HG03520 (cell line): ENCODE measurements at regions not wholly inside any gene's neighbourhood (a gene's known extent, or its start where the extent isn't known, plus 50 kb on each side); places are given as distances from the start of the nearest gene placed in this dataset.

Experiments
- ATAC-seq: cut with Tn5 transposase; IDR thresholded peaks from one replicate; pipeline ENCODE4 v1.9.1; 2021; ENCODE audit warnings: mild to moderate bottlenecking, moderate library complexity; ENCODE audit not compliant: unreplicated experiment

DNA sequence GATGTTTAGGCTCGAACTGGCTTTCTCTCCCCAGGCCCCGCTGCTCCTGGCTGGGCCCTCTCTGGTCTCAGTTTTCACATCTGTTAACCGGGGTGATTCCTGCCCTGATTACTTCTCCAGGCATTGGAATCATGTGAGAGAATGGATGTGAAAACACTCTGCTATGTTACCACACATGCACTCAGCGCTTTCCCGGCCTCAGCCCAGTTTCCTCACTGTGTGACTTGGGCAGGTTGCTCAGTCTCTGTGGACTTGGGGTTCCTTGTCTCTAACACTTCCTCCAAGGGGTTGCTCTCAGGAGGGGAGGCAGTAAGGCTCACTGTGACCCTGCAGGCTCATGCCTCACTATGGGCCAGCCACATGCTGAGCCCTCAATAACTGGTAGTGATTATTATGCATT lies 230.4 kb upstream of the HS6ST1 start:
- ATAC-seq, result no peak

DNA sequence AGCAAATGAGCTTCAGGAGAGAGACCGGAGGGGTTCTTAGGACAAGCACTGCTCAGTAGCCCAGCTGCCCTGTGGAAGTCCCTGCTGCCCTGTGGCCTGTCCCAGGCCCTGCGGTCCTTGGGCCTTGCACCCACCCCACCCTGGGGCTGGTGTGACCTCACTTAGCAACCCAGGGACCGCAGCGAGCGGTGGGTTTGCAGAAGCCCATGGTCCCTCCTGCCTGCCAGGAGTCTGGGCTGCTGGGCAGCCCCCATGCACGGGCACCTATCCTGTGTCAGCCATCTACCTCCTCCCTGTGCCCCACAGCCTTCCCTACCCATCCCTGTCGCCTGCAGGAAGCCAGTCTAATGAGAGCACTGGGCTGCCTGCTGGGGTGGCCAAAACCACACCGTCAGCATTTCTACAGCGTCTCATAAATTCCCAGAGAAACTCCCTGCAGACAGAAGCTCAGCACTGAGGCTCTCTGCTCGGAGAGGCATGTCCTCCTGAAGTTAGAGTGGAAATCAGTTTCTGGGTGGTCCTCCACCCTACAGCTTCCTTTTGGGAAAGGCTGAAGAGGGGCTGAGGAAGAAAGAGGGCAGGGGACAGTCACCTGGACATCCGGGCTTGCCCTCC lies 231.1 kb upstream of the HS6ST1 start:
- ATAC-seq, result no peak

DNA sequence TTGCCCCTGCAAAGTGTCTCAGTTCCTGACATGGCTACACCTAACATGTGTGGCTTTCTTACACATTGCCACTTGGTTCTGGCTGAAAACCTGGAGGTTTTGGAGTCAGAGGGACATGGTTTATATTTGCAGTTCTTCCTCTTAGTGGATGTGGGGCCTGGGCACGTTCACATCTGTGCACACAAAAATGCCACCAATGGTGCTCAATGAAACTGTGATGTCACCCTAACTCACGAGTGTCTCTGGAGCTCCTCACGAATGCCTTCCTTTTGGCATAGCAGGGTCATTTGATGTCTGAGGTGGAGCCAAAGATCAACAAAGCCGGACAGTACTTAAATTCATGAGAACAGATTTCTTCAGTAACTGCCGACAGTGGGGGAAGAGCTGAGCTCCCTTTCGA lies 231.7 kb upstream of the HS6ST1 start:
- ATAC-seq, result no peak

DNA sequence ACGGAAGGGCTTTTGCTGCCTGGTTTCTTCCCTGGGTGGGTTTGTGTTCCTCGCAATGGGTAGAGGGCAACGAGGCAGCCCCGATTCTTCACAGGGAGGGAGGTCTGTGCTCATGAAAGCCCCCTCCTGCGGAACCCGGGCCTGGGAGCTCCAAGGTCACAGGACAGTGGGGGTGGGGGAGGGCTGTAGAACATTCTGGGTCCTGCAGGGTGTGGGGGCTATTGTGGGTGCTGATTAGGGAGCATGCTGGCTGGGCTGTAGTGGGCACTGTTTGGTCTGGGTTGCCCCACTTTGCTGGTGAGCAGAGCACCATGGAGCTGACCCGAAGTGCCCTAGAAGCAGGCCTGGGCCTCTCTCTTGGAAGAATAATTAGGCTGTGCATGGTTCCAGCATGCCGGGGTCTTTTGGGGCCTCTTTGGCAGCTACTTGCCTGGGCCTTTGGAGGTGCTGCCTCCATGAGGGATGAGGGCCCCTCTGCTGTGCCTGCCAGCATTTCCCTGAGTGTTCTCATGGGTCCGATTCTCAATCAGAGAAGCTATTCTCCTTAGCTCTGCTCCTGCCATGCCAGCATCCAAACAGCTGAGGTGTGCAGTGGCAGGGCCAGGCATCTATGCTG lies 232.2 kb upstream of the HS6ST1 start:
- ATAC-seq, result no peak

DNA sequence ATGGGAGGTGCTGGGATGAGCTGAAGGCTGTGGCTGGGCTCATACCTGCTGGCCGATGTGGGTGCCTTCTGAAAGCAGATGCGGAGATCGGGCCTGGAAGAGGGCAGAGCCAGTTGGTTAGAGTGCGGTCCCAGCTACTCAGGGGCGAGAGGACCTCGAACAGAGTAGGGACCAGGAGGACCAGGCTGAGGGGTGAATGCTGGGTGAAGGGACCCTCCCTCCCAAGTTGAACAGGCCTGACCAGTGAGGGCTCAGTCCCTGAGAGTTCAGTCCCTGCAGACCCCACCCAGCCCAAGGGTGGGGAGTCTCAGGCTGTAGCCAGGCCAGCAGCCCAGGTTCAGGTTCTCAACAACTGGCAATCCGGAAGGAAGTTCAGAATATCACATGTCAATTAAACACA lies 232.8 kb upstream of the HS6ST1 start:
- ATAC-seq, result no peak

DNA sequence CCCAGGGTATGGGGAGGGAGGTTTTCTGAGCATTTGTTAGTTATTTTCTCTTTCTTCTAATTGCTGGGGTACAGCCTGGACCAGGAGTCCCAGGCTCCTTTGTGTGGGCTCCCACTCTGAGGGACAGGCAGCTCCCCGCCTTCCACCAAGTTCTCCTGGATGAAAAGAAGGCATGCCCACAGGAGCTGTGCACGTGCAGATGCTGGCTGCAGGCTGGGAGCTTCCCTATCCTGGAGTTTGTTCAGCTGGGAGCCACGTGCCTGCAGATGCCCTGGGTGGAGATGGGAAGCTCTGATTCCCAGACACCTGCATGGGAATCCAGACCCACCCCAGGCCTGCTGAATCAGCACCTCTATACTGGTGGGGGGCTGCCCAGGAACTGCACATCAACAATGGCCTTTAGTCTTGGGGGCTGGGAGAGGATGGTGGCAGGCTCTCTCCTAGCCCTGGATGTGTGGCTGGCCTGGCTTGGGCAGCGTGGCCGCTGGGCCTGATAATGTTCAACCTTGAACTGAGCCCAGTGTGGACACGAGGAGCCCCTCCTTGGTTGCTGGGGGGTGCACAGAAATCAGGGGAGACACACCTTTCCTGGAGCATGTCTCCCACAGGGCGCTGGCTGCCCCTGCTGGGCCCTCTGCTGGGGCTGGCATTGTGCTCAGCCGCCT lies 233.6 kb upstream of the HS6ST1 start:
- ATAC-seq, result no peak

DNA sequence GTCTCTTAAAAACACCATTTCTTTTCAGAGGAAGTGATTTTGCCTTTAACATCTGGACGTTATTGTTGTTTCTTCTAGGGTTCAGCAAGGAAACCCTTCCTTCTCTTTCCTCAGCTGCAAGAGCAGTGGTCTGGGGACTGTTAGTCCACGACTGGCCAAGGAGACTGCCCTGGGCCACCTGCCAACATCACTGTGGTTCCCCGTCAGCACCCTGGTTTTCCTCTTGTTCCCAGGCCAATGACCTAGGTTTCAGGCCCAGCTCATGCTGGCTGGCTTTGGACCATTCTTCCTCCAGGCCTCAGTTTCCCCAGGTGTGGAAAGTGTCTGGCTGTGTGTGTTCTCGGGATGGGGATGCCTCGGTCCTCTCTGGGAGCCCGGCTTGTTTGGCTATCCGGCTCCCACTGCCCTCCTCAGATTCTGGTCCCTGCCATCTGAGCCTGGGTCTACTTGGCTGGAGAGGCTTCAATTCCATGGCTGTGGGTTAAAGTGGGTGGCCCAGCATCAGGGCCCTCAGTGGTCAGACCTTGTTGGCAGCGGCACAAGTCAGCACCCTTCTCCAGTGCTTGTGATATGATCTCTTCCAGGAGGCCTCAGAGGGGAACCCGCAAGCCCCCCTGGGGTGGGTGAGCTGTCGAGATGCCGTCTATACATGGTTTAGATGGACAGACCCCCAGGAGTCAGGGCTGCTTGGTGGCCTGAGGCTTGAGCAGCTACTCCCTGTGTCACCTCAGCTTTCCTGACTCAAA lies 234.3 kb upstream of the HS6ST1 start:
- no peak for ATAC-seq

DNA sequence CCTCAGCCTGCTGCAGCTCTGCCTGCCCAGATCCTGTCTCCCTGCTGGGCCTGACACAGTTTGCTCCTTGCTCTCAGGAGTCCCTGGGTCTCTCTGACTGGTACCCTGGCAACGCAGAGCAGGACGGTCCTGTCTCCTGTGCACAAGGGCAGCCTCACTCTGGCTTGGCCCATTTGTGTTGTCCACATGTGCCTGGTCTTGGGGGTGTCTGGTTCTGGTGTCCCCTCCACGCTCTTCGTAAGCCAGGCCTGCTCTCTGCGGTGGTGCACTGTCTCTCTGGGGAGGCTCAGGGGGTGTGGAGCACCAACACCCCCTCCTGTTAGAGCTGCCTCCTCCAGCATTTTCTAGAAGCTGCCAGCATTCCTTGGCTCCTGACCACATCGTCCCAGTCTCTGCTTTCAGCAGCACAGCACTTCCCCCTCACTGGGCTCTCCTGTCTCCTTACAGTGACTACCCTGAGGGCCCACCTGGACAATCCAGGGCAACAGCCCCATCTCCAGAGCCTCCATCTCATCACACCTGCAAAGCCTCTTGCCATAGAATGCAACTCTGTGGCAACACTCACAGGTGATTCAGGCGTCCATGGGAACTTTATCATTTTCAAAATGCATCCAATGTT lies 235.6 kb upstream of the HS6ST1 start:
- ATAC-seq, result no peak

DNA sequence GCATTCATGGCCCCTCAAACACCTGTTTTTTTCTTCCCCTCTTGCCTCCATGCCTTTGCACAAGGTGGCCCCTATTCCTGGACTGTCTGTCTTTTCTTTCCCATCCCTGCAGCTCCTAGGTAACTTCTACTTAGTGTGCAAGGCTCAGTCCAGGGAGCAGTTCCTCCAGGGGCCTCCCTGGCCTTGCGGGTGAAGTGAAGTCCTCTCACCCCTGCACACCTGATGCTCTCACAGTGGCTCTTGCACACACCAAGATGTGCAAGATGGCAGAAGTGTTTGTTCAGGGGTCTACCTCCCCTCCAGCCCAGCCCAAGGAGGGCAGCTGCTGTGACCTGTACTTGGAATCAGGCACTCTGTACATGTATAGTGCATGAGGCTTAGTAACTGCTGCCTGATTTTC lies 236.8 kb upstream of the HS6ST1 start:
- no peak for ATAC-seq

DNA sequence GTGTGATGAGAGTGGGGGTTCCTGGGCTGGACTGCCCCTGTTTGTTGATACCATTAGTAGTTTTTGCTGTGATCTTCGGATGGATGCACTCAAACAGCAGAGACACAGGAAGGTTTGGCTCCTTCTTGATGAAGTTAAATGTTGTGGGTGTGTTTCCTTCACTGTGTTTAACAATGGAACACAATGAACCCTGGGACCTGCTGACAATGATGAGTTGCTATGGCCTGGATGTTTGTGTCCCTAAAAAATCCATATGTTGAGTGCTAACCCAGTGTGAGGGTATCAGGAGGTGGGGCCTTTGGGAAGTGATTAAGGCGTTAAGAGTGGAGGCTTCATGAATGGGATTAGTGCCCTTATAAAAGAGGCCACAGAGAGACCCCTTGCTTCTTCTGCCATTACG lies 237.4 kb upstream of the HS6ST1 start:
- no peak for ATAC-seq

DNA sequence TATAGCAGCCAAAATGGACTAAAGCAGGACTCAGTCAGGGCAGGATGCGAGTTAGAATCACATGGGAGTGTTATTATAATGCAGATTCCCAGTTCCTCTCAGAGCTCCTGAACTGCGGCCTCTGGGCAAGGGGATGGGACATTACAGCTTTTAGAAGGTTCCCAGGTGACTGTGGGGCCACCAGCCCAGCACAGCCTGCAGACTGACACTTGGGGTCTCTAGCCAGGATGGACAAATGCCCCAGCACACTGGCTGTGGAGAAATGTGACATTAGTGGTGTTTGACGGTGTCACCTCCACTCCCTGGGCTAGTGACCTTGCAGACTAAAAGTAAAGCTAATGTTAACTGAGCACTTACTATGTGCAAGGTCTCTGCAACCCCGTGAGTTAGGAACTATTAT lies 238.0 kb upstream of the HS6ST1 start:
- ATAC-seq, result no peak

DNA sequence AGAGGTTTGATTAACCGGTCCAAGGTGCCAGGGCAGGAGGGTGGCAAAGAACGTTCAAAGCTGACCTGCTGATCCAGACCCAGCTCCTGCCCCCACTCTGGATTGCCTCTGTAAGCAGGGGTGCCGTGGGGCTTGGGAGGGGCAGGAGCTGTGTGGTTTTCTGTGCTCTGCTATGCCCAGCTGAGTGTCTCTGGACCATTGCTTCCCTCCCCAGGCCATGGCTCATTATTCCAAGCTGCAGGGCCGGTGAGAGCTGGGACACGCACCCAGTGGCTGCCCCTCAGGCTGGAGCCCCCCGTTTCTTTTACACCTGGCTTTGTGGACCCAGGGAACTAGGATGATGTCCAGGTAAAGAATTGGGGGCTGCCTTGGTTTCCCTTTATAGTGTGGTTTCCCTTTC lies 238.4 kb upstream of the HS6ST1 start:
- no peak for ATAC-seq

DNA sequence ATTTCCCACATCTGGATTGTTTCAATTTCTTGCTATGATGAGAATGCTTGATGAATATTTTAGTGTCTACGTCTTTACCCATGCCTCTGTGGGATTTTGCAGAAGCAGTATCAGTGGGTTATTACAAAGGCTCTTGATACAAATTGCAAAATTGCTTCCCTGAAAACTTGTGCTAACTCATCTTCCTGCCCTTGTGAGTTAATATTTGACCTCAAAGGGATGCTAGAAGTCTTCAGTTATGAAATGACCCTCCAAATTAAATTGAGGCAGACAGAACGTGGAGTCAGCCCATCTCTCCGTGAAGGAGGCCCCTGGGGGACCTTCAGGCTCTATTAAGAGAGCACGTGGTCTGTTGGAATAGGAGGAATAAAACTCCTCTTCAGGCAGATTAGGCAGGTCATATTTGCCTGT lies 239.2 kb upstream of the HS6ST1 start:
- ATAC-seq, result no peak

DNA sequence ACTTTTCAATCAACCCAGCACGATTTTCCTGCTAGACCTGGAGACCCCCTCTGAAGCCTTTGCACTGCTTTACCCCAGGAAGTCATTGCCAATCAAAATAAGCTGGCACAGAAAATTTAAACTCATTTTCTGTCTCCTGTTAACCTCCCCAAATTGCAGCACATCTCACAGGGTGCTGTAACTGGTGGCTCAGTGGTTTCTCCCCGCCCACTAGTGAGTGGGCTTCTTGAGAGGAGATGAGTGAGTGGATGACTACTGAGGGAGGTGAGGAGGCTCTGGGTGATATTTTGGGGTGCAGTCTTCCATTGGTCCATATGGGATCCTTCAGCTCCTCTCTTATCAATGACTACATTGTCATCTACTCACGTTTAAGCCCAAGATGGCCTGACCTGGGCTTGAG lies 239.8 kb upstream of the HS6ST1 start:
- ATAC-seq, result no peak

DNA sequence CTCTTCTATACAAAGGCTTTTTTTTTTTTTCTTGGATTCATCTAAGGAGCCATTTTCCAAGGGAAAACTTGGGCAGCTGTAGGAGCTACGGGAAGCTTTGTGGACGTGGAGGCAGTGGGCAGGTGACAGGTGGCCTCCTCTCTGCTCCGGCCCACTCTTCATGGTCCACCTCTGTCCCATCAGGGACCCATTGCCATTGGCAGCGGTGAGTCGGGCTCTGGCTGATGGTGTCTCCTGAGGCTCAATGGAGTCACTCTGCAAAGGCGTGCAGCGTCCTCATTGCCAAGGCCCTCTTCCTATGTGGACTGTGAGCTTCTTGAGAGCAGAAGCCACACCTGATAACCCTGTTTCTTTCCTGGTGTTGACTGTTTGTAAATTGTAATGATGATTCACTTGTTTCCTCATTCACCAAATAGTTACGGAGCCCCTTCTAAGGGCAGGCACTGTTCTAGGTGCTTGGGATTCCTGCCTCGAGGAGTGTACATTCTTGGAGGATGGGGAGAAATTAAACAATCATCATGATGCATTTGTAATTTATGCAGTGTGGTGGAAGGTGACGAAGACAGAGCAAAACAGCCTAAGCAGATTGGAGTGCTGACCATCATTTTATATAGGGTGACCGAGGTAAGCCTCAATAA lies 240.3 kb upstream of the HS6ST1 start:
- ATAC-seq, result no peak

DNA sequence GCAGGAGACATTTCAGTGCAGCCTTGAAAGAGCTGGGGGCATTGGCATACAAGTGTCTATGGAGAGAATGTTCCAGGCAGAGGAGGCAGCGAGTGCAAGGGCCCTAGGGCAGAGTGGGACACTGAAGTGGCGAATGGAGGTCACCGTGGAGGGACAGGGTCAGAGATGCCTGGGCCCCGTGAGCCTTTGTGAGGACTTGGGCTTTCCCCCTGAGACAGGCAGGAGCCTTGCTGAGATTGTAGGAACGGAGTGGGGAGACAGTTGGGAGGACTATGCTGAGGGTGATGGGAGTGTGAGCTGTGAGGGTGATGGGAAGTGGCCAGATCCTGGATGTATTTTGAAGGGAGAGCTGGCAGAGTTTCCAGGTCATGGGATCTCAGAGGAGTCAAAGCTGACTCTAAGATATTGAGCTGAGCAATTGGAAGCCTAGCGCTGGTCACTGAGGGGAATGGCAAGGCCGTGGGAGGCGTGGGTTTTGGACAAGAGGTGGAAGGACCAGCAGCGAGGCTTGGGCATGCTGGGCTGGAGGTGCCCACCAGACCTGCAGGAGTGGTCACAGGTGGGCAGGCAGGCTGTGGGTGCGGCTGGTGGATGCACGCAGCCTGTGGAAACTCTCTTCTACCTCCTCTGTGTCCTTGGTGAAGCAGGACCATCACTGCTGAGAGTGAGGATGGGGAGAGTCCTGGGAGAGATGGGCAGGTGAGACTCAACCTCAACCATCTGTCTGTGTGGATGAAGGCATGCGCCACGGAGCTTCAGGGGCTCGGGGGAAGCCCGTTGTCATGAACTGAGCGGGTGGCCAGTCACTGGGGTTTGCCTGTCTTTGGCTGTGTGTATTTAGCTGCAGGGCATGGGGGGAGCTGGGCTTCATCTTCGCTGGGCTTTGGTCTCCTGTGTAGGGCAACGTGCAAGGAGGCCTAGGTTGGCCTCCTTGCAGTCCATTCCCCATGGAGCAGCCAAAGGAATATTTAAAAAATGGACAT lies 241.2 kb upstream of the HS6ST1 start:
- no peak for ATAC-seq

DNA sequence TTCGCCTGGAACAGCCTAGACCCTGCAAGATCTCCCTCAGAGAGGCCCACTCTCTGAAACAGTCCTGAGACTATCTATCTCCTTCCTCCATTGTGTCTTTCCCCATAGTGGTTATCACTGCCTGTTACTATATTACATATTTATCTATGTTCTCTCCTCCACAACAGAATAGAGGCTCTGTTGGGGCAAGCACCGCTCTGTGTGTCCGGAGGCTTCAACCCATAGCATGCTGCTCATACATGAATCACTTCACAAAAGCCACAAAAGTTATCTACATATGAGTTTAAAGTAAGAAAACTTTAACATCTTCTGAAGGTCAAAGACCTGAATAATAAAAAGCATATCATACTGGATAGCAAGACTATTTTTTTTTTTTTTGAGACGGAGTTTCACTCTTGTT lies 242.1 kb upstream of the HS6ST1 start:
- ATAC-seq, result no peak

DNA sequence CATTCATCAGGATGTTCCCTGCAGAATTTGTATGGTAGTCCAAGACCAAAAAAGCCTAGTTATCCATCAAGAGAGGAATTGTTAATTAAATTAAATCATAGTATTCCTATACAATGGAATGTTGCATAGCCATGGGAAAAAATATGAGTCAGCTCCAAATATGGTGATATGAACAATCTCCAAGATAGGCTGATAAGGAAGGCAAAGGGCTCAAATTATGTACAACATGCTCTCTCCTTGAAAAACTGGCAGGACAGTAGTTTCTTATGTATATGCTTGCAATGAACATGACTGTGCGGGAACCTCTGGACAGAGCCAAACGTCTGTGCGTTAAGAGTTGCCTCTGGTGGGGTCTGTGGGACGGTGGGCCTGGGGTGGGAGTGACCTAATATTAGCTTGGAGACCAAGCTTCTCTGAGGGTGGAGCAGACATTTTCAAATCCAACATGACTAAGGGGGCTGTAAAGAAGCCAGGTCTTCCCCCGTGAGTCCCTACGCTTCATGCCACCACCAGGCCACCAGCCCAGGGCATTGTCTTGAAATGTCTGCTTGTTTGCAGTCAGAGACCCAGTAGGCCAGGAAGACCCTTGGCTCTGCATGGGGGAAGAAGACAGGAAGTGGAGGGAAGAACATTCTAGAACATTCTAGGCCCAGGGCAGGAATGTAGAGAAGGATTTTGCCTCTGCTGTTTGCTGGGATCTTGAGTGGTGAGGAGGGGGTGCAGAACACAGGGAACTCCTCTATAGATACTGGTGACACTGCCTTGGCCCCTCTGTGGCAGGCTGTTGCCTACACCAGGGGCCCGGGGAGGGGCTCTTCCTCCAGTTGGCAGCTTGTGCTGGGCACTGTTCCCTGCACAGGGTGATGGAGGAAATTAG lies 244.0 kb upstream of the HS6ST1 start:
- no peak for ATAC-seq

DNA sequence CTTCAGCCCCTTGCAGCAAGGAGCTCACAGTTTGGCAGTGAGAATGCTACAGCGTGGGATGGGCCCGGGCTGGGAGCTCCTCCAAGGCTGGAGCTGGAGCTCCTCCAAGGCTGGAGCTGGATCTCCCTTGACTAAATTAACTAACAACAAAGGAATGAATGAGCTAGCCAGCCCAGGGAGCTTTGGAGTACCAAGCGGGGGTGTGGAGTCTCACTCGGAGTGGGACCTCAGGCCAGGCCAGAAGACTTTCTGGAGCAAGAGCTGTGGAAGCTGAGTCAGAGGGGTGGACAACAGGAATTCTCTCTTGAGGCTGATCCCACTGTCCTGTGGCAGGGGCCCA lies 244.7 kb upstream of the HS6ST1 start:
- ATAC-seq, result no peak
